Fibroblast of lung (primary cell): ENCODE measurements at regions not wholly inside any gene's neighbourhood (a gene's known extent, or its start where the extent isn't known, plus 50 kb on each side); places are given as distances from the start of the nearest gene placed in this dataset.

Experiments used
- DNase-seq, 2 donors: peaks; one replicate each; pipeline versions ENCODE4 v3.0.0 to v3.0.0-alpha.2; 2010; ENCODE audit warnings: low read depth in 2 of 2
- H2AFZ ChIP-seq: 2 replicates; pipeline ENCODE4 v1.5.1; 2012; ENCODE audit warnings: low read length, control low read depth, inconsistent platforms
- H3K27ac ChIP-seq: 2 replicates; pipeline ENCODE4 v1.5.1; 2011; ENCODE audit warnings: low read length, control low read depth; ENCODE audit not compliant: insufficient read depth
- H3K27me3 ChIP-seq: 2 replicates; pipeline ENCODE4 v1.5.1; 2011; ENCODE audit warnings: mild to moderate bottlenecking, low read length; ENCODE audit not compliant: control insufficient read depth, insufficient read depth
- H3K36me3 ChIP-seq: 2 replicates; pipeline ENCODE4 v1.5.1; 2011; ENCODE audit warnings: low read length; ENCODE audit not compliant: control insufficient read depth, insufficient read depth
- H3K4me1 ChIP-seq: 2 replicates; pipeline ENCODE4 v1.5.1; 2011; ENCODE audit warnings: low read length; ENCODE audit not compliant: control insufficient read depth, insufficient read depth; ENCODE audit errors: extremely low read depth
- H3K4me2 ChIP-seq: 2 replicates; pipeline ENCODE4 v1.5.1; 2011; ENCODE audit warnings: low read length, control low read depth; ENCODE audit not compliant: insufficient read depth; ENCODE audit errors: extremely low read depth
- H3K4me3 ChIP-seq, 4 experiments: fragments of 200-600 bp in 1 of 4; sonication (generic) in 1 of 4; replicated peaks in 1 of 4; 2 replicates each; pipeline ENCODE4 v1.5.1; 2011 to 2016; ENCODE audit warnings: low read length in 4 of 4, low read depth in 3 of 4, mild to moderate bottlenecking in 3 of 4, control low read depth in 2 of 4, inconsistent platforms in 1 of 4, mixed read lengths in 1 of 4; ENCODE audit not compliant: insufficient read depth in 1 of 4; ENCODE audit errors: control extremely low read depth in 1 of 4
- H3K79me2 ChIP-seq: 2 replicates; pipeline ENCODE4 v1.5.1; 2012; ENCODE audit warnings: mild to moderate bottlenecking, low read length, inconsistent platforms; ENCODE audit not compliant: control insufficient read depth, insufficient read depth
- H3K9ac ChIP-seq: 2 replicates; pipeline ENCODE4 v1.5.1; 2011; ENCODE audit warnings: mild to moderate bottlenecking, low read length, control low read depth; ENCODE audit not compliant: insufficient read depth
- H3K9me3 ChIP-seq: 2 replicates; pipeline ENCODE4 v1.5.1; 2012; ENCODE audit warnings: low read depth, low read length; ENCODE audit not compliant: control insufficient read depth, insufficient read depth
- H4K20me1 ChIP-seq: 2 replicates; pipeline ENCODE4 v1.5.1; 2011; ENCODE audit warnings: low read length; ENCODE audit not compliant: control insufficient read depth, insufficient read depth; ENCODE audit errors: extremely low read depth
- CTCF ChIP-seq, 2 donors: IDR thresholded peaks in 1 of 2; conservative IDR thresholded peaks in 1 of 2; 1 replicate in 1 of 2; 2 replicates in 1 of 2; pipeline ENCODE4 v1.5.1; 2011 to 2012; ENCODE audit warnings: low read length in 2 of 2, control low read depth in 1 of 2, inconsistent platforms in 1 of 2, low read depth in 1 of 2, mild to moderate bottlenecking in 1 of 2
- EZH2 ChIP-seq: IDR thresholded peaks from 2 replicates; pipeline ENCODE4 v1.5.1; 2012; ENCODE audit warnings: low read length, control low read depth, mild to moderate bottlenecking; ENCODE audit errors: missing control alignments

- no peak overlapping the region for H3K9ac ChIP-seq
- no peaks in the 10 kb centered on the region for H3K27me3 ChIP-seq
- TF ChIP-seq EZH2 = no peak
- TF ChIP-seq CTCF (conservative IDR thresholded peaks at IDR 0.05 in 1 of 2, IDR thresholded peaks at IDR 0.05 in 1 of 2; ENCODE audit: low read depth in 1 of 2, low read length in 2 of 2) = no peak
- DNase-seq = no peak
- H3K36me3 ChIP-seq = no peaks in the 10 kb centered on the region
- no peaks in the 10 kb centered on the region for H4K20me1 ChIP-seq
- no peak overlapping the region for H2AFZ ChIP-seq
- H3K9me3 ChIP-seq = no peaks in the 10 kb centered on the region
- H3K4me2 ChIP-seq = no peak overlapping the region
- no peak overlapping the region for H3K4me3 ChIP-seq
- no peak overlapping the region for H3K27ac ChIP-seq
- H3K79me2 ChIP-seq = no peaks in the 10 kb centered on the region
- H3K4me1 ChIP-seq = no peaks in the 10 kb centered on the region
Measured at GRCh38 chr4:132918096-132918495, 231.0 kb upstream of the PCDH10 start.

GRCh38 chr4:132923516-132923915, 225.6 kb upstream of the PCDH10 start:
- no peaks in the 10 kb centered on the region for H3K27me3 ChIP-seq
- no peak overlapping the region for H3K4me3 ChIP-seq
- no peak for TF ChIP-seq EZH2
- TF ChIP-seq CTCF (conservative IDR thresholded peaks at IDR 0.05 in 1 of 2, IDR thresholded peaks at IDR 0.05 in 1 of 2; ENCODE audit: low read depth in 1 of 2, low read length in 2 of 2) = no peak
- H3K4me2 ChIP-seq = no peak overlapping the region
- H3K36me3 ChIP-seq = no peaks in the 10 kb centered on the region
- H3K79me2 ChIP-seq = no peaks in the 10 kb centered on the region
- H2AFZ ChIP-seq = no peak overlapping the region
- no peak overlapping the region for H3K27ac ChIP-seq
- no peak overlapping the region for H3K9ac ChIP-seq
- no peaks in the 10 kb centered on the region for H3K9me3 ChIP-seq
- H3K4me1 ChIP-seq = no peaks in the 10 kb centered on the region
- no peaks in the 10 kb centered on the region for H4K20me1 ChIP-seq
- DNase-seq = no peak

GRCh38 chr4:132934911-132935310, 214.2 kb upstream of the PCDH10 start:
- no peak for DNase-seq
- no peaks in the 10 kb centered on the region for H3K79me2 ChIP-seq
- no peaks in the 10 kb centered on the region for H3K36me3 ChIP-seq
- TF ChIP-seq CTCF (conservative IDR thresholded peaks at IDR 0.05 in 1 of 2, IDR thresholded peaks at IDR 0.05 in 1 of 2; ENCODE audit: low read depth in 1 of 2, low read length in 2 of 2) (no peak), EZH2 (no peak)
- H3K4me2 ChIP-seq = no peak overlapping the region
- H3K9ac ChIP-seq = no peak overlapping the region
- H3K27me3 ChIP-seq = no peaks in the 10 kb centered on the region
- no peaks in the 10 kb centered on the region for H3K4me1 ChIP-seq
- no peaks in the 10 kb centered on the region for H4K20me1 ChIP-seq
- no peak overlapping the region for H3K4me3 ChIP-seq
- H3K9me3 ChIP-seq = no peaks in the 10 kb centered on the region
- H2AFZ ChIP-seq = no peak overlapping the region
- H3K27ac ChIP-seq = no peak overlapping the region
